ENCODE measurements at regions not wholly inside any gene's neighbourhood (a gene's known extent, or its start where the extent isn't known, plus 50 kb on each side); places are given as distances from the start of the nearest gene placed in this dataset.

GRCh38 chr10:59517341-59517899, 155.1 kb upstream of the FAM13C start:
- TF ChIP-seq FOXM1 (IDR thresholded peaks at IDR 0.05; ENCODE audit: borderline replicate concordance): no peak
- no peak for TF ChIP-seq SP1 (IDR thresholded peaks at IDR 0.05)
- TF ChIP-seq CTBP1 (IDR thresholded peaks at IDR 0.05; ENCODE audit: borderline replicate concordance): no peak
- TF ChIP-seq FOXA1 (IDR thresholded peaks at IDR 0.05): no peak
- no peak for TF ChIP-seq FOXK2 (IDR thresholded peaks at IDR 0.05)
